ACHN (cell line): ENCODE measurements at regions not wholly inside any gene's neighbourhood (a gene's known extent, or its start where the extent isn't known, plus 50 kb on each side); places are given as distances from the start of the nearest gene placed in this dataset.
"Not testable (repeated sequence)": the region's sequence is repeated elsewhere in the genome, so short reads cannot be mapped to it uniquely, and the experiment has no call there.

Source experiments
- DNase-seq: peaks from one replicate; pipeline ENCODE4 v3.0.0-alpha.2; 2015
- in situ Hi-C: cut with HindIII; loops from 2 replicates; pipeline ENCODE4 v1.10.0; 2017; ENCODE audit warnings: low sequenced_read_pairs, low pct_ligation_motif_present, low pct_unique_long_range_greater_than_20kb

DNA sequence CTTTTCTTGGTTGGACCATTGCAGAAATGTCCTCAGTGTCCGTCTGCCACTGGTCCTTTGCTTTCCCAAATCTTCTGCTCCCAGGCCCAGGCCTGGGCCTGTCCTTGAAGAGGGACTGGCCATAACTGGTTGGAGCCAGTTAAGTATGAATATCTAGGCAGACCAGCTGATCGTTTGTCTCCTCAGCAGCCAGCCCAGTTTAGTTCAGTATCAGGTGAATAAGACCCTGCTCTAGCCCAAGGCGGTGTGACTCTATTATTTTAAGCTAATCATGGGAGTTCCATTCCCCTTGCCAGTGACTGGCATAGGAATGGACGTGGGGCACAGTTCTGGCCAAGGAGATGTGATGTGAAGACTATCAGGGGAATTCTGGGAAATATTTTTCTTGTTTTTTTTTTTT is 73.9 kb upstream of the RASGRF1 start:
- in situ Hi-C loops, result no loop called here
- DNase-seq, result no peak

DNA sequence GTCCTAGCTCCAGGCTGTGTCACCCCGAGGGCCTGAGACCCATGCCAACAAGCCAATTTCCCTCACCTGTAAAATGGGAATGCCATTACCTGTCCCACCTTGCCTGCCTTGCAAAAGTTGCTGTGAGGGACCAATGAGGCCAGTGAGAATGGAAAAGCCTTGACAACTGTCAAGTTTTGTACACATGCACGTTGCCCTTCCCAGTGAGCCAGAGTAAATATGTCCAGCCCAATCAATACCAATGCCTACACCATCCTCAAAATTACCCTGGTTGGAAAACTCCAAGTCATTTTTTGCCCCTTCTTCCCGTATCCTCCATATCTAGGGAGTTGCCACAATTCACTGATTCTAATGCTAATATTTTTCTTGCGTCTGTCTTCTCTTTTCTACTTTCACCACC is 73.5 kb upstream of the RASGRF1 start:
- DNase-seq, result no peak
- in situ Hi-C loops, result no loop called here

DNA sequence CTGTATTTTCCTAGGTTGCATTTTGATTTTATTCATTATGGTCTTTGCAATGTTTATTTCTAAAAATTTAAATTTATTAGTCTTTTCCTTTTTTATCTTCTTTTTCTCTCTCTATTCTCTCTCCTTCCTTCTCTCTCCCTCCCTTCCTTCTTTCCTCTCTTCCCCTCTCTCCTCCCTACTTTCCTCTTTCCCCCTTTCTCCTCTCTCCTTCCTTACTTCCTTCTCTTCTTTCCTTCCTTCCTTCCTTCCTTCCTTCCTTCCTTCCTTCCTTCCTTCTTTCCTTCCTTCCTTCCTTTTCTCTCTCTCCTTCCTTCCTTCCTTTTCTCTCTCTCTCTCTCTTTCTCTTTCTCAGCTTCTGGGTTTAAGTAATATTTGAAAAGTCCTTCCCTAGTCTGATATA is 72.8 kb upstream of the RASGRF1 start:
- in situ Hi-C loops, result no loop called here
- no peak for DNase-seq

DNA sequence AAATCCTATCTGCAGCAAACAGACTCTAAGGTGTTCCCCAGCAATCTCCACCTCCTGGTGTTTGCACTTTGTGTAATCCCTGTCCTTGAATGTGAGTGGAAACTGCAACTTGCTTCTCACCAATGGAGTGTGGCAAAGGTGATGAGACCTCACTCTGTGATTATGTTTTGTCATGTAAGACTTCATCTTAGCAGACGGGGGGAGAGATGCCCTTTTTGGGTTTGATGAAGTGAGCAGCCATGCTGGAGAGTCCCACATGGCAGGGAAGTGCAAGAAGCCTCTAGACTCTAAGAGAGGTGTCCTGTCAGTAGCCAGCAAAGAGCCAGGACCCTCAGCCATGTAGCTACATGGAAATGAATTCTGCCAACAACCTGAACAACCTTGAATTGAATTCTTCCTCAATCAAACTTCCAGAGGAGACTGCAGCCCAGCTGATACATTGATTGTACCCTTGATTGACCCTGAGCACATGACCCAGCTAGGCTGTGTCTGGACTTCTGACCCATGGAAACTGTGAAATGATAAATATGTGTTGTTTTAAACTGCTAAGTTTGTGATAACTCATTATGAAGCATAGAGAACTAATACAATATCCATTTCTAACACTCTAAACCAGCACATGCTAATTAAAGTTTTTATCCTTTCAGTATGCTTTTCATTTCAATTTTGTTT is 71.4 kb upstream of the RASGRF1 start:
- in situ Hi-C loops, result no loop called here
- DNase-seq, result no peak

DNA sequence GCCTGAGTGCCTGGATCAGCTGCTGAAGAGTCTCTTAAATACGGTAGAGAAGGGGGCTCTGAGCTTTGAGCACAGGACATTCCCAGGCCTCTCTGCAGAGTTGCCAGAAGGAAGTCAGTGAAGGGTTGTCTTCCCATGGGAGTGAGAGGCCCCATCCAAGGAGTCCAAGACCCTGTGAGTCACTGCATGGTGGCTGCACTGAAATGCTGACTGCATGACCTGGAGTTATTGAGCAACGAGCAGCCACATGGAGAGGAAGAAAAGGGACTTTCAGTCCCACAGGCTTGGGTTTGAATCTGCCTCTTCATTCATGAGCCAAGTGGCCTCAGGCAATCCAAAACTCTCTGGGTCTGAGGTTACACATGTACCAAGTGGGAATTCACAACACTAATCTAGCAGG is 69.6 kb upstream of the RASGRF1 start:
- no peak for DNase-seq
- in situ Hi-C loops, result no loop called here

DNA sequence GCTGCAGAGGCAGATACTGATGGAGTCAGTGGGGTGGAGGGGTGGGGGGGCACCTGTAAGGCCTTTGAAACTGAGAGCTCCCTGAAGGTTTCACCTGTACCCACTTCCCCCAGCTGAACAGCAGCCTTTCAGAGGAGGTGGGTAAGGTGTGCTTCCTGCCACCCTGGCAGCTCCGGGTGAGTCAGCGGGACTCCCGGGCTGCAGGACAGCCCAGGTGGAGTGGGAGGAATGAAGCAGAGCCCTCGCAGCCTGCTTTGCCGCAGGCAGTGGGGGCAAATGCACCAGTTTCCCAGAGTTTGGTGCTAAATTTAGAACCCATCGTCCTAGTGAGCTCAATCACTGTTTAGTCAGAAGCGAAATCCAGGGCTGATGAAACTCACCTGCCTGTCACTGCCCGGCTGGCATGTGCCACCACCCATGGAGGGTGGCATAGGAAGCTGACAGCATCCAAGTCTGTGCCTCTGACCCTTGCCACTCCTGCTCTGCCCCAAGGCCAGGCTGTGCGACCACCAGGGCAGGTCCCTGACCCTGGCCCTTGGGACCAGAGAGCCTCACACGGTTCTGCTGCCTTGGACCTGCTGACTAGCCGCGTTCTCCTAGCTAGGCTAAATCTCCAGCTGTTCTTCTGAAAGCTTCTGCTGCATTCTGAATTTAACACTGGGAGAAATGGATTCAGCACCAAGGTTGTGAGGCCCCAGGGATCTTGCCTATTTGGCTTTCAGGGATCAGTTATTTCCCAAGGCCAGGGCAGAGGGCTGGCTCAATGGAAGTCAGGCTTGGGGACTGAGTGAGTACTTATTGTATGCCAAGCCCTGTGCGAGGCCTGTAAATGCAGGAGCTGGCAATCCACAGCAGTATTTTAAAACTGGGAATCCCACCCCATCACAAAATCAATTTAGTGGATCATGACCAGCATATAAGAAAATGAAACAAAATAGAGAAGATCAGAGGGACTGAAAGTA is 67.3 kb upstream of the RASGRF1 start:
- no peak for DNase-seq
- in situ Hi-C loops, result no loop called here

DNA sequence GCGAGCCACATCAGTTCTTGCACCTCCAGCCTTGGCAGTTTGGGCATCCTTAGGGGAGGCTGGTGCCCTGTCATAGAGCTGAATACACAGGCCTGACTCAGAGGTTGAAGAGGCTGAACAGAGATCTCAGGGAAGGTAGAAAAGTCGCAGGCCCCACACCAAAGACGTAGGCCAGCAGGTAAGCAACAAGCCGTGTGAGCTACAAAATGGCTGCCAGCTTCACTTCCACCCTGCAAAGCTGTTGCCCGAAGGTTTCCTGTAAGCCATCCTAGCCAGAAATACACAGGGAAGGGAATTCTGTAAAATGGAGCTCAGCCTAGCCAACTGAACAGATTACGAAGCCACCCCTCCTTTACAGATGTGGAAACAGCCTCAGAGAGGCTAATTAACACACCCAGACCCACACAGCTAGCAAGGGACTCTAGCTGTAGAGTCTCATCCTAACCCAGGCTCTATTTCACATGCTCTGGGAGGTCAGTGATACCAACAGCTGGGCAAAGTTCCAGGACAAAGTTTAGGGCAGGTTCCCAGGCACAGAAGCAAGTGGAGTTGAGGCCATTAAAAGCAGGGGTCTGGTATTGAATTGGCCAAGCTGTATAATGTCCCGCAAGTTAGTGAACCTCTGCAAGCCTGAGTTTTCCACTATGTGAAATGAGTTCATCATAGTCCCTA is 66.3 kb upstream of the RASGRF1 start:
- no peak for DNase-seq
- in situ Hi-C loops, result no loop called here

DNA sequence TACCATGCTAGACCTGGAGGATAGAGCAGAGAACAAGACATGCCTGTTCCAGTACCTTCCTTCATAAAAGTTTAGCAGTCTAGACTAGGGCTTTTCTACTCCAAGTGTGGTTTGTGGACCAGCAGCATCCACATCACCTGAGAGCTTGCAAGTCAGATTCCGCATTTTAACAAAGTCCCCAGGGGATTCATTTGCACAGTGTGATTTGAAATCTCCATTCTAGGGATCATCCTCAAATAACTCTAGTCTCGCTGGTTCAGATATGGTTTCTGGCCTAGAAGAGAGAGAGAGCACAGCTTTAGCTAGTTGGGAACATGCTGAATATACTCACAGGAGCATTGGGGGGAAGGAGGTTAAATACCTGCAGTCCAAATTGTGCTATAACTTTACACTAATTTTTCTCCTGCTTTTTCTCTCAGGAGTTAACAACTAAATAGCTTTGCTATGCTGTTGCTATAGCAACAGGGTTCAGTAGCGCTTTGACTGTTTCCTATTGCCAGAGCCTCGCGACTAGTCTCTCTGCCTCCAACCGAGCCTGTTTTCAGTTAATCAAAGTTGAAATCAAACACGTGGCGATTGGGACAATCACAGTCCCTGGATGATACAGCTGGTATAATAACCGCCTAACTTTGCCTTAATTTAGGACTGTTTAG is 64.0 kb upstream of the RASGRF1 start:
- in situ Hi-C loops, result no loop called here
- no peak for DNase-seq

DNA sequence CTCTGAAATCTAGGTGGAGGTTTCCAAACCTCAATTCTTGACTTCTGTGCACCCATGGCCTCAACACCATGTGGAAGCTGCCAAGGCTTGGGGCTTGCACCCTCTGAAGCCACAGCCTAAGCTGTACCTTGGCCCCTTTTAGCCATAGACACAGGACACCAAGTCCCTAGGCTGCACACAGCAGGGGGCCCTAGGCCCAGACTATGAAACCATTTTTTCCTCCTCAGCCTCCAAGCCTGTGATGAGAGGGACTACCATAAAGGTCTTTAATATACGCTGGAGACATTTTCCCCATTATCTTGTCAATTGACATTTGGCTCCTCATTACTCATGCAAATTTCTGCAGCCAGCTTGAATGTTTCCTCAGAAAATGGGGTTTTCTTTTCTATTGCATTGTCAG is 53.7 kb upstream of the RASGRF1 start:
- in situ Hi-C loops, DNase-seq: not testable (repeated sequence)

DNA sequence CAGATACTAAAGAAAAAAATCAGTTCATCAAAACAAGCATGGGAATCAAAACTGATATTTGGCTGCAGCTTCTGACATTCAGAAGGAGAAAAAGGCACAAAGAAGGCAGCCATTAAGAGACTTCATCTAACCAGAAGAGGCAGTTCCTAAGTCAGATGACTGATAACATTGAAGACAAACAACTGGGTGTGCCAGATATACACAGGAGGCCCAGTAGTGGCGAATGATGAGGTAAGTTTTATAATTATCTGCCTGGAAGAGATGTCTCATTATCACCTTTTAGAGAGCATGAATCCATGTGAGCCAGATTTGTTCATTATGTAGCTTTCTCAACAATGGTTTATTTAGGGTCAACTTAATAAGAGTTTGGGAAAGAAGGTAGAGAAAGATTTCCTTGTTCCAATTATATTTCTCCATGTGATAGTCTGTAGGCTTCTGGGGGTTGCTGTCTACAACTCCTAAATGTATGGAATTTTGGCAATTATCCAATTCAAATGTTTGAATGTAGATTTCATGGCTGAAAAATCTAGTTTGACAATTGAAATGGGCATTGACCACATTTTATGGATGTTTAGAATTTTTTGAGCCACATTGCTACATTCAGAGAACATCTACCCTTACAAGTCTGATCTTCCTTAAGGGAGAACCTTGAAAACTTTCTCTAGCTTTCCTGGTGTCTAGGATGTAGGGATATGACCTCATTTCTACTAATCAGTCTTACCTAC is 50.4 kb upstream of the RASGRF1 start:
- in situ Hi-C loops, result no loop called here

More for the DNA sequence above, 50.4 kb upstream of the RASGRF1 start:
- DNase-seq, result no peak
